ENCODE measurements at regions not wholly inside any gene's neighbourhood (a gene's known extent, or its start where the extent isn't known, plus 50 kb on each side); places are given as distances from the start of the nearest gene placed in this dataset.

GRCh38 chr2:19216676-19217602 is 141.5 kb downstream of the OSR1 start:
- no peak for DNase-seq (ENCODE audit: low read depth in 1 of 2, low spot score in 1 of 2)
- Histone ChIP-seq H3K27me3 (ENCODE audit: insufficient read depth, poor library complexity, severe bottlenecking) (peaks cover 2% of the 10 kb centered on the region), H3K4me3 (replicated peaks; ENCODE audit: insufficient read depth, low read length) (no peak overlapping the region), H3K27ac (replicated peaks) (no peak overlapping the region)
- TF ChIP-seq SPI1 (IDR thresholded peaks at IDR 0.05; ENCODE audit: borderline replicate concordance, low read depth) (no peak), GABPA (IDR thresholded peaks at IDR 0.05; ENCODE audit: low read depth) (no peak), REST (IDR thresholded peaks at IDR 0.05; ENCODE audit: insufficient replicate concordance, low read depth) (no peak), CTCF (IDR thresholded peaks at IDR 0.05; ENCODE audit: insufficient read depth, low read length) (no peak), POLR2AphosphoS5 (IDR thresholded peaks at IDR 0.05; ENCODE audit: low read depth) (no peak)

- Histone ChIP-seq H3K4me3 (replicated peaks; ENCODE audit: insufficient read depth, low read length) (no peak overlapping the region), H3K27ac (replicated peaks) (no peak overlapping the region), H3K27me3 (ENCODE audit: insufficient read depth, poor library complexity, severe bottlenecking) (peaks cover 2% of the 10 kb centered on the region)
- no peak for TF ChIP-seq SPI1 (IDR thresholded peaks at IDR 0.05; ENCODE audit: borderline replicate concordance, low read depth)
- no peak for TF ChIP-seq POLR2AphosphoS5 (IDR thresholded peaks at IDR 0.05; ENCODE audit: low read depth)
- no peak for TF ChIP-seq CTCF (IDR thresholded peaks at IDR 0.05; ENCODE audit: insufficient read depth, low read length)
- TF ChIP-seq GABPA (IDR thresholded peaks at IDR 0.05; ENCODE audit: low read depth) = no peak
- TF ChIP-seq REST (IDR thresholded peaks at IDR 0.05; ENCODE audit: insufficient replicate concordance, low read depth) = no peak
- no peak for DNase-seq (ENCODE audit: low read depth in 1 of 2, low spot score in 1 of 2)
Observed at GRCh38 chr2:19216238-19216637, 142.2 kb downstream of the OSR1 start.

GRCh38 chr2:19214682-19215391 is 143.6 kb downstream of the OSR1 start:
- H3K4me3 ChIP-seq (replicated peaks; ENCODE audit: insufficient read depth, low read length) = no peak overlapping the region
- peaks cover 2% of the 10 kb centered on the region for H3K27me3 ChIP-seq (ENCODE audit: insufficient read depth, poor library complexity, severe bottlenecking)
- TF ChIP-seq SPI1 (IDR thresholded peaks at IDR 0.05; ENCODE audit: borderline replicate concordance, low read depth) = no peak
- no peak for TF ChIP-seq GABPA (IDR thresholded peaks at IDR 0.05; ENCODE audit: low read depth)
- TF ChIP-seq POLR2AphosphoS5 (IDR thresholded peaks at IDR 0.05; ENCODE audit: low read depth) = no peak
- TF ChIP-seq REST (IDR thresholded peaks at IDR 0.05; ENCODE audit: insufficient replicate concordance, low read depth) = no peak
- no peak for TF ChIP-seq CTCF (IDR thresholded peaks at IDR 0.05; ENCODE audit: insufficient read depth, low read length)
- no peak overlapping the region for H3K27ac ChIP-seq (replicated peaks)
- DNase-seq (ENCODE audit: low read depth in 1 of 2, low spot score in 1 of 2) = no peak
